A549 (cell line): ENCODE measurements at regions not wholly inside any gene's neighbourhood (a gene's known extent, or its start where the extent isn't known, plus 50 kb on each side); places are given as distances from the start of the nearest gene placed in this dataset.

ENCODE experiments used
- JUN ChIP-seq, 2 experiments: fragments of >200 bp; sonication (Bioruptor Twin); formaldehyde crosslinking; IDR thresholded peaks; 2 replicates in 1 of 2; 3 replicates in 1 of 2; pipeline ENCODE4 v1.6.1; 2016 to 2017
- MAFK ChIP-seq: fragments of 450-650 bp; IDR thresholded peaks from 2 replicates; pipeline ENCODE4 v1.6.1; 2014; ENCODE audit not compliant: partially characterized antibody
- PHF8 ChIP-seq: fragments of 200-600 bp; sonication (generic); IDR thresholded peaks from 2 replicates; pipeline ENCODE4 v1.6.1; 2016; ENCODE audit warnings: low read depth, mild to moderate bottlenecking, antibody characterized with exemption, moderate library complexity, borderline replicate concordance
- TF ChIP-seq, protein P1 (sequence below): fragments of >200 bp; sonication (Bioruptor Twin); formaldehyde crosslinking; IDR thresholded peaks from 3 replicates; pipeline ENCODE4 v1.5.1; 2016
- TF ChIP-seq, protein P2 (sequence below): fragments of >200 bp; sonication (Bioruptor Twin); formaldehyde crosslinking; IDR thresholded peaks from 3 replicates; pipeline ENCODE4 v1.6.1; 2016
- TF ChIP-seq, protein P3 (sequence below): fragments of 200-600 bp; sonication (generic); IDR thresholded peaks from 2 replicates; pipeline ENCODE4 v1.6.1; 2016; ENCODE audit warnings: antibody characterized with exemption, mild to moderate bottlenecking, moderate library complexity
- TF ChIP-seq, protein P4 (sequence below): IDR thresholded peaks from 2 replicates; pipeline ENCODE4 v1.6.1; 2012; ENCODE audit warnings: low read depth, borderline replicate concordance

DNA sequence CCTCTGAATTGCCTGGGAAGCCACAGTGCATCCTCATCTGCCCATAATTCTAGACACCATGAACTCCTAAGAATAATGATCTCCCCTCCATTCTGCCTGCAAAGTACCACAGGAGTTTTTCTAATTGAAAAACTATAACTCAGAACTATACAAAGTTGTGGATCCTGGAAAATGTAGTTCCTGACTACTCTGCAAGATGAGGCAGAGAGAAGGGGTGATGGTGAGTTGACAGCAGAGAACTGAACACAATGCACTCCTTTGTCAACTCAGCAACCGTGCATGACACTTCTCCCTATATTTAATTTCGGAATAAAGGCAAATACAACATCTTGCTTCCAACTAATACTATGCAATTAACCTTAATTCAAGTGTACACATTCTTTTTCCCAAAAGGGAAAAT lies 471.1 kb upstream of the FAM98A start:
- TF ChIP-seq, protein P1, sequence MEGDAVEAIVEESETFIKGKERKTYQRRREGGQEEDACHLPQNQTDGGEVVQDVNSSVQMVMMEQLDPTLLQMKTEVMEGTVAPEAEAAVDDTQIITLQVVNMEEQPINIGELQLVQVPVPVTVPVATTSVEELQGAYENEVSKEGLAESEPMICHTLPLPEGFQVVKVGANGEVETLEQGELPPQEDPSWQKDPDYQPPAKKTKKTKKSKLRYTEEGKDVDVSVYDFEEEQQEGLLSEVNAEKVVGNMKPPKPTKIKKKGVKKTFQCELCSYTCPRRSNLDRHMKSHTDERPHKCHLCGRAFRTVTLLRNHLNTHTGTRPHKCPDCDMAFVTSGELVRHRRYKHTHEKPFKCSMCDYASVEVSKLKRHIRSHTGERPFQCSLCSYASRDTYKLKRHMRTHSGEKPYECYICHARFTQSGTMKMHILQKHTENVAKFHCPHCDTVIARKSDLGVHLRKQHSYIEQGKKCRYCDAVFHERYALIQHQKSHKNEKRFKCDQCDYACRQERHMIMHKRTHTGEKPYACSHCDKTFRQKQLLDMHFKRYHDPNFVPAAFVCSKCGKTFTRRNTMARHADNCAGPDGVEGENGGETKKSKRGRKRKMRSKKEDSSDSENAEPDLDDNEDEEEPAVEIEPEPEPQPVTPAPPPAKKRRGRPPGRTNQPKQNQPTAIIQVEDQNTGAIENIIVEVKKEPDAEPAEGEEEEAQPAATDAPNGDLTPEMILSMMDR = no peak
- TF ChIP-seq, protein P2, sequence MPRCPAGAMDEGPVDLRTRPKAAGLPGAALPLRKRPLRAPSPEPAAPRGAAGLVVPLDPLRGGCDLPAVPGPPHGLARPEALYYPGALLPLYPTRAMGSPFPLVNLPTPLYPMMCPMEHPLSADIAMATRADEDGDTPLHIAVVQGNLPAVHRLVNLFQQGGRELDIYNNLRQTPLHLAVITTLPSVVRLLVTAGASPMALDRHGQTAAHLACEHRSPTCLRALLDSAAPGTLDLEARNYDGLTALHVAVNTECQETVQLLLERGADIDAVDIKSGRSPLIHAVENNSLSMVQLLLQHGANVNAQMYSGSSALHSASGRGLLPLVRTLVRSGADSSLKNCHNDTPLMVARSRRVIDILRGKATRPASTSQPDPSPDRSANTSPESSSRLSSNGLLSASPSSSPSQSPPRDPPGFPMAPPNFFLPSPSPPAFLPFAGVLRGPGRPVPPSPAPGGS = no peak
- TF ChIP-seq JUN (IDR thresholded peaks at IDR 0.05) (no peak), PHF8 (no peak), MAFK (no peak)
- TF ChIP-seq, protein P3, sequence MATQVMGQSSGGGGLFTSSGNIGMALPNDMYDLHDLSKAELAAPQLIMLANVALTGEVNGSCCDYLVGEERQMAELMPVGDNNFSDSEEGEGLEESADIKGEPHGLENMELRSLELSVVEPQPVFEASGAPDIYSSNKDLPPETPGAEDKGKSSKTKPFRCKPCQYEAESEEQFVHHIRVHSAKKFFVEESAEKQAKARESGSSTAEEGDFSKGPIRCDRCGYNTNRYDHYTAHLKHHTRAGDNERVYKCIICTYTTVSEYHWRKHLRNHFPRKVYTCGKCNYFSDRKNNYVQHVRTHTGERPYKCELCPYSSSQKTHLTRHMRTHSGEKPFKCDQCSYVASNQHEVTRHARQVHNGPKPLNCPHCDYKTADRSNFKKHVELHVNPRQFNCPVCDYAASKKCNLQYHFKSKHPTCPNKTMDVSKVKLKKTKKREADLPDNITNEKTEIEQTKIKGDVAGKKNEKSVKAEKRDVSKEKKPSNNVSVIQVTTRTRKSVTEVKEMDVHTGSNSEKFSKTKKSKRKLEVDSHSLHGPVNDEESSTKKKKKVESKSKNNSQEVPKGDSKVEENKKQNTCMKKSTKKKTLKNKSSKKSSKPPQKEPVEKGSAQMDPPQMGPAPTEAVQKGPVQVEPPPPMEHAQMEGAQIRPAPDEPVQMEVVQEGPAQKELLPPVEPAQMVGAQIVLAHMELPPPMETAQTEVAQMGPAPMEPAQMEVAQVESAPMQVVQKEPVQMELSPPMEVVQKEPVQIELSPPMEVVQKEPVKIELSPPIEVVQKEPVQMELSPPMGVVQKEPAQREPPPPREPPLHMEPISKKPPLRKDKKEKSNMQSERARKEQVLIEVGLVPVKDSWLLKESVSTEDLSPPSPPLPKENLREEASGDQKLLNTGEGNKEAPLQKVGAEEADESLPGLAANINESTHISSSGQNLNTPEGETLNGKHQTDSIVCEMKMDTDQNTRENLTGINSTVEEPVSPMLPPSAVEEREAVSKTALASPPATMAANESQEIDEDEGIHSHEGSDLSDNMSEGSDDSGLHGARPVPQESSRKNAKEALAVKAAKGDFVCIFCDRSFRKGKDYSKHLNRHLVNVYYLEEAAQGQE = no peak
- TF ChIP-seq, protein P4, sequence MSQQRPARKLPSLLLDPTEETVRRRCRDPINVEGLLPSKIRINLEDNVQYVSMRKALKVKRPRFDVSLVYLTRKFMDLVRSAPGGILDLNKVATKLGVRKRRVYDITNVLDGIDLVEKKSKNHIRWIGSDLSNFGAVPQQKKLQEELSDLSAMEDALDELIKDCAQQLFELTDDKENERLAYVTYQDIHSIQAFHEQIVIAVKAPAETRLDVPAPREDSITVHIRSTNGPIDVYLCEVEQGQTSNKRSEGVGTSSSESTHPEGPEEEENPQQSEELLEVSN = no peak
